Neuron (in vitro differentiated cells): ENCODE measurements at regions not wholly inside any gene's neighbourhood (a gene's known extent, or its start where the extent isn't known, plus 50 kb on each side); places are given as distances from the start of the nearest gene placed in this dataset.

Source experiments
- H2AFZ ChIP-seq: one replicate; pipeline ENCODE4 v1.6.1; 2013; ENCODE audit warnings: low read depth, mild to moderate bottlenecking, inconsistent platforms, low read length, moderate library complexity
- H3K27me3 ChIP-seq: one replicate; pipeline ENCODE4 v1.6.1; 2013; ENCODE audit warnings: low read length; ENCODE audit not compliant: insufficient read depth
- H3K36me3 ChIP-seq: one replicate; pipeline ENCODE4 v1.6.1; 2013; ENCODE audit warnings: low read length; ENCODE audit not compliant: insufficient read depth
- H3K4me1 ChIP-seq: one replicate; pipeline ENCODE4 v1.6.1; 2013; ENCODE audit warnings: low read length; ENCODE audit not compliant: insufficient read depth
- H3K4me3 ChIP-seq: 2 replicates; pipeline ENCODE4 v1.5.1; 2013; ENCODE audit warnings: mild to moderate bottlenecking, low read length, moderate library complexity
- H3K9me3 ChIP-seq: one replicate; pipeline ENCODE4 v1.6.1; 2013; ENCODE audit warnings: low read length

GRCh38 chr7:25979605-25980004 lies 172.4 kb upstream of the NFE2L3 start:
- no peaks in the 10 kb centered on the region for H3K36me3 ChIP-seq
- no peak overlapping the region for H2AFZ ChIP-seq
- no peak overlapping the region for H3K4me3 ChIP-seq
- H3K9me3 ChIP-seq = no peaks in the 10 kb centered on the region
- H3K27me3 ChIP-seq = peaks cover 4% of the 10 kb centered on the region
- no peaks in the 10 kb centered on the region for H3K4me1 ChIP-seq

- Histone ChIP-seq H2AFZ (no peak overlapping the region), H3K4me1 (no peaks in the 10 kb centered on the region), H3K9me3 (no peaks in the 10 kb centered on the region), H3K4me3 (no peak overlapping the region), H3K36me3 (no peaks in the 10 kb centered on the region), H3K27me3 (peaks cover 4% of the 10 kb centered on the region)
These were observed 169.3 kb upstream of the NFE2L3 start for GRCh38 chr7:25982684-25983083.

DNA sequence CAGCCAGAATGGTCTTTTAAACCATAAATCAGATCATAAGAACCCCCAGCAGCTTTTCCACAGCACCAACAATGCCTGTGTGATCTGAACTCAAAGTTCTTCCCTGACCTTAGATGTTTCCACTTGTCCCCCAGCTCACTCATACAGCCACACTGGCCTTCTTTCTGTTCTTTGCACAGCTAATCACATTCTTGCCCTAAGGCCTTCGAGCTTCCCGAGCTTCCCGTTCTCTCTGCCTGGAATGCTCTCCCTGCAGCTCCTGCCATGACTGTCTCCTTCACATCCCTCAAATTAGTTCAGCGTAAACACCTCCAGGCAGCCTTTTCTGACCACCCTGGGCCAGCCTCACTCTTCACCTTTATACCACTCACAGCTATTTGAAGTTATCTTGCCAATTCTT lies 166.8 kb upstream of the NFE2L3 start:
- H3K4me1 ChIP-seq = no peaks in the 10 kb centered on the region
- no peak overlapping the region for H2AFZ ChIP-seq
- H3K27me3 ChIP-seq = peaks cover 4% of the 10 kb centered on the region
- no peaks in the 10 kb centered on the region for H3K36me3 ChIP-seq
- H3K9me3 ChIP-seq = no peaks in the 10 kb centered on the region
- H3K4me3 ChIP-seq = no peak overlapping the region

DNA sequence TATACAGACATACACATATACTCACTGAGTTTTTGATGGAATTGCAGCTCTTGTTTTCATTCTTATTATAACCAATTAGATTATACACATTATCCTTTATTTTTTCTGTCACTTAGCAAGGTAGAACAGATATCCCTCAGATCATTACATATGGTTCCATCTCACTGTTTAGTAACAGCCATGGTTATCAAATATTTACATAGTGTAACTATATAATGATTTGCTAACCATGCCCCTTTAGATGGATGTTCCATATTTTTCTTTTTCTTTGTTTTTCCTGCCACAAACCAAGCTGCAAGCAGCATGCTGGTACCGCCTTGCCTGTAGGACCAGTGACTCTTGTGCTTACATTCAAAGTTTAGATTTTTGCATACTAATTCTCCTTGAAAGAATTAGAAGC lies 163.4 kb upstream of the NFE2L3 start:
- Histone ChIP-seq H3K4me3 (no peak overlapping the region), H3K9me3 (no peaks in the 10 kb centered on the region), H3K4me1 (no peaks in the 10 kb centered on the region), H3K36me3 (no peaks in the 10 kb centered on the region), H2AFZ (no peak overlapping the region), H3K27me3 (no peaks in the 10 kb centered on the region)

DNA sequence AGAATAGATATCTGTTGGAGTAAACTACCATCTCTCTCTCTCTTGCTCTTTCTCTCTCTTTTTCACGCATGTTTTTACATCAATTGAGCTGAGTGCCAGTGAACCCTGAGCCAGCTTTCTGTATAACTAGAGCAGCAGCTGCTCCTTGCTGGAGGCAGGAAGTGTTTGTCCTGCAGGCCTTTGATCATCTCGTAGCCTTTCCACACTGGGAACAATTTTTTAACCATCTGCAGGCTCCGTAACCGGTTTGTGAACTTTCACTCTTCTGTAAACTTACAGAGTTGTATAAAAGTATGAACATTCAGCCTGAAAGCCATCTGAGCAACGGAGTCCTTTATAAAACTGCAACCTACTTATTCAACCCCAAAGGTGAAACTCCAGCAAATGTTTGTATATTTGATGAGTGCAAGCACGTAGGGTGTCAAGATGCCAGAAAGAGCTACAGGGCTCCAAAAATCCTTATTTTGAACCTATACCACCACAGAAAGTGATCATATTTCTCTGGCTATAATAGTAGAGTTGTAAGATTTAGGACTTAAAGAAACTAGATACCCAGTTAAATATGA lies 162.8 kb upstream of the NFE2L3 start:
- Histone ChIP-seq H3K36me3 (no peaks in the 10 kb centered on the region), H3K4me3 (no peak overlapping the region)

DNA sequence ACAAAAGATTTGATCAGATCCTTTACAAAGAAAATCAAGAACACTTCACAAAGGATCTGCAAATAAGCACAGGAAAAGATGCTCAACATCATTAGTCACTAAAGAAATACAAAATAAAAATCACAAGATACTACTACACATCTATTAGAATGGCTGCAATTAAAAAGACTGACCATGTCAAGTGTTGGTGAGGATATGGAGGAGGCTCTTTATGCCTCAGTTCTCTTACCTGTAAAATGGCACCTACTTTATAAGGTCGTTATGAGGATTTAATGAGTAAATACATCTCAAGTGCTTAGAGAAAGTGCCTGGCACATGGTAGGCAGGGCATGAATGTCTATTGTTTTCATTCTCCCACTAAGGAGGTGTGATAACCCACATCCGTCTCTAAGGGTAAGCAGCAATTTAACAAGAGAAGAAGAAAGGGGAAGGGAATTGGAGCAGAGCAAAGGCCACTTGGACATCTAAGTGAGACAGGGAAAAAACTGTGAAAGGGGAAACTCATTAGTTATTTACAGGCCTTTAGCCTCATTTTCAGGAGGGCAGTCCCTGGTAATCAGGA lies 157.5 kb upstream of the NFE2L3 start:
- Histone ChIP-seq H3K4me1 (no peaks in the 10 kb centered on the region), H3K4me3 (no peak overlapping the region), H3K36me3 (no peaks in the 10 kb centered on the region), H3K27me3 (no peaks in the 10 kb centered on the region), H2AFZ (no peak overlapping the region), H3K9me3 (no peaks in the 10 kb centered on the region)

More for the DNA sequence above, 162.8 kb upstream of the NFE2L3 start:
- Histone ChIP-seq H3K4me1 (no peaks in the 10 kb centered on the region), H3K27me3 (no peaks in the 10 kb centered on the region), H2AFZ (no peak overlapping the region), H3K9me3 (no peaks in the 10 kb centered on the region)

DNA sequence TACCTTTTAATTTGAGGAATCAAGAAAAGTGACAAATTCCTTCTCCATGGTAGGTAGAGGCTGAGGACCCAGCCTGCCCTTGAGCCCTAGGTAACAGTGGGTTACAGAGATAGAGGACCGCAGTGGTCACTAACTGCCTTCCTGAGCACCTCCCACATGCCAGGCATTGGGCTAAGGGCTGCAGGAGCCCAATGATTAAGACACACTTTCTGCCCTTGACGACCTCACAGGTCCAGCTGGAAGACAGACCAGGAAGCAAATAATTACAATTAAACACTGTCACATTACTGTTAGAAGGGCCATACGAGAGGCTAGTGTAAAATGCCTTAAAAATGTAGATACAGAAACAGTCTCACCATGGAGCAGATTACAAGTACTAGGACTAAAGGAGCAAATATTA lies 156.8 kb upstream of the NFE2L3 start:
- H3K4me1 ChIP-seq = no peaks in the 10 kb centered on the region
- H3K27me3 ChIP-seq = no peaks in the 10 kb centered on the region
- no peak overlapping the region for H2AFZ ChIP-seq
- H3K4me3 ChIP-seq = no peak overlapping the region
- no peaks in the 10 kb centered on the region for H3K9me3 ChIP-seq
- H3K36me3 ChIP-seq = no peaks in the 10 kb centered on the region

DNA sequence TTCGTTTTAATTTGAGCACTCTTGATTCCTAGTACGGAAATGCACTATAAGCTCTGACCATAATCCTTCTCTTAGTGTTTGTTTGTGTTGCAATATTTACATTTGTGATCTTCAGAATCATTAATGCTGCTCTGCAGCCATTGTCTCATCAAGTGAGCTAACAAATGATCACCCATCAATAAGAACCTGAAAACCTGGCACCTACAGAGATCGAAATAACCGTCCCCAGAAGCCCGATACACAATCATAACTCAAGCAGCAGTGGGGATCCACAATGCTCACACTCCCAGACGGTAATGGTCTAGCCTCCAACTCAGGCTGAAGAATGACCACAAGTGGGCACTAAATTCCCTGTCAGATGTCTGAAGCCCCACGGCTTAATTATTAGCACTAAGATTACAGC lies 156.0 kb upstream of the NFE2L3 start:
- Histone ChIP-seq H3K9me3 (no peaks in the 10 kb centered on the region), H3K4me3 (no peak overlapping the region)

GRCh38 chr7:25998499-25998898 lies 153.5 kb upstream of the NFE2L3 start:
- Histone ChIP-seq H3K36me3 (no peaks in the 10 kb centered on the region), H3K27me3 (no peaks in the 10 kb centered on the region), H3K4me3 (no peak overlapping the region)

More for the DNA sequence above, 156.0 kb upstream of the NFE2L3 start:
- Histone ChIP-seq H3K4me1 (no peaks in the 10 kb centered on the region), H2AFZ (no peak overlapping the region), H3K27me3 (no peaks in the 10 kb centered on the region), H3K36me3 (no peaks in the 10 kb centered on the region)

GRCh38 chr7:26000841-26001240 lies 151.2 kb upstream of the NFE2L3 start:
- no peak overlapping the region for H2AFZ ChIP-seq
- no peaks in the 10 kb centered on the region for H3K9me3 ChIP-seq
- no peaks in the 10 kb centered on the region for H3K36me3 ChIP-seq
- H3K4me1 ChIP-seq = no peaks in the 10 kb centered on the region
- no peak overlapping the region for H3K4me3 ChIP-seq
- H3K27me3 ChIP-seq = no peaks in the 10 kb centered on the region

More at GRCh38 chr7:25998499-25998898, 153.5 kb upstream of the NFE2L3 start:
- H3K9me3 ChIP-seq = no peaks in the 10 kb centered on the region
- H3K4me1 ChIP-seq = no peaks in the 10 kb centered on the region
- H2AFZ ChIP-seq = no peak overlapping the region

GRCh38 chr7:26001662-26002244 lies 150.2 kb upstream of the NFE2L3 start:
- Histone ChIP-seq H2AFZ (no peak overlapping the region), H3K27me3 (no peaks in the 10 kb centered on the region), H3K4me1 (no peaks in the 10 kb centered on the region), H3K36me3 (no peaks in the 10 kb centered on the region), H3K4me3 (no peak overlapping the region), H3K9me3 (no peaks in the 10 kb centered on the region)

DNA sequence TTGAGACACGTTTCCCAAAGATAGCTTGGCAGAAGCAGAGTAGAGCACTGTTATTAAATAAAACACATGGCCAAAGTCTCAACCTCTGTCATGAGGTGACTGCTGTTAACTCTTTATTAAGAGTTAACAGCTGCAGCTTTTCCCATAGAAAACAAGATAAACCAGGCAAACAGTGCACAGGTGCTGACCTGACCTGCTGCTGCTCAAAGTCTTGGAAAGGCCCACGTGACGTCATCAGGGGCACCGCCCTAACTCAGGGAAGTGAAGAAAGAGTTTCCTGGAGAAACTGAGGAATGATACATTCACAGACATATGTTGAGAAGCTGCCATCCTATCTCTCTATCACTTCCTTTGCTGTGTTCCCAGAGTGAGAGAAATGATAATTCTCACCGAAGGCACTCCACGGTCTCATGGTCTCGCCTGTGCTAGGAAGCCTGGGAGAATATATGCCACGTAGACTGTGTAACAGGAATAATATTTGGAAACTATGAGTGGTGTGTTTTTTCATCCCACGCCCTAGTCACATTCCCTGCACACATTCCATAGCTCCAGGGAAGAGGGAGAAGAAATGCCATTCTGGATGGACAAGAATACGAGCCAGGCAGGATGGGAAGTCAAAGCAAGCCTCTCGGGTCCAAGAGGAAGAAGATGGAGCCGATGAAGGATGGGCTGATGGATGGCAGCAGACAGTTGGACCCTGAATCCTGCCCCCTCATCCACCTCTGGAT lies 146.2 kb upstream of the NFE2L3 start:
- Histone ChIP-seq H3K9me3 (no peaks in the 10 kb centered on the region), H3K27me3 (no peaks in the 10 kb centered on the region), H3K4me1 (no peaks in the 10 kb centered on the region), H2AFZ (no peak overlapping the region), H3K4me3 (no peak overlapping the region), H3K36me3 (no peaks in the 10 kb centered on the region)

DNA sequence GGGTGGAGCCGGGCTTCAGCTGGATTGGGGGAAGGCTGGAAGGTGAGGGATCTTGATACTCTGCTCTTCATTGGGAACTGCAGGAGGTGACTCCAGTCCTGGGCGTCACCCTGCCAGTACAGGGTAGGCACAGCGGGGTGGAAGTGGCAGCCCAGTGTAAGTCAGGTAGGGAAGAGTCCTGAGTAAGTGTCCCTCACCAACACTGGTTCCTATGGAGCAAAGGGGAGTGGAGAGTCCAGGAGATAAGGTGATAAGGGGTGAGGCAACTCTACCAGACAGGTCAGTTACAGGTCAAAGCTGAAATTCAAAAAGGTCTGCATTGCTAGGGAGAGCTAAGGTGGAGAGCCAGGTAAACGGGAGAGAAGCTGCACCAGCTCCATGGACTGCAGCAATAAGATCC lies 145.6 kb upstream of the NFE2L3 start:
- Histone ChIP-seq H3K4me1 (no peaks in the 10 kb centered on the region), H3K36me3 (no peaks in the 10 kb centered on the region), H3K27me3 (no peaks in the 10 kb centered on the region), H3K9me3 (no peaks in the 10 kb centered on the region), H2AFZ (no peak overlapping the region), H3K4me3 (no peak overlapping the region)
